Fibroblast of the conjunctiva (primary cell): ENCODE measurements at regions not wholly inside any gene's neighbourhood (a gene's known extent, or its start where the extent isn't known, plus 50 kb on each side); places are given as distances from the start of the nearest gene placed in this dataset.
"Not testable (repeated sequence)": the region's sequence is repeated elsewhere in the genome, so short reads cannot be mapped to it uniquely, and the experiment has no call there.

Source experiments
- DNase-seq: peaks from one replicate; pipeline ENCODE4 v3.0.0-alpha.2; 2010; ENCODE audit warnings: low read depth

- DNase-seq, result no peak
Measured at GRCh38 chr6:106849676-106850332, 124.7 kb downstream of the CD24 start.

GRCh38 chr6:106849120-106849519 lies 125.4 kb downstream of the CD24 start:
- no peak for DNase-seq

- no peak for DNase-seq
Measured at GRCh38 chr6:106847116-106847515, 127.4 kb downstream of the CD24 start.

- DNase-seq, result no peak
Measured at GRCh38 chr6:106844930-106845329, 129.6 kb downstream of the CD24 start.

GRCh38 chr6:106832766-106833510 lies 141.6 kb downstream of the CD24 start:
- DNase-seq, result no peak

GRCh38 chr6:106830930-106831329 lies 143.6 kb downstream of the CD24 start:
- DNase-seq, result no peak

GRCh38 chr6:106829451-106829850 lies 145.1 kb downstream of the CD24 start:
- no peak for DNase-seq

- no peak for DNase-seq
Measured at GRCh38 chr6:106827081-106827480, 147.4 kb downstream of the CD24 start.

GRCh38 chr6:106825156-106825555 lies 149.4 kb downstream of the CD24 start:
- no peak for DNase-seq

- DNase-seq, result no peak
Measured at GRCh38 chr6:106823732-106824351, 150.7 kb downstream of the CD24 start.

GRCh38 chr6:106823058-106823457 lies 151.5 kb downstream of the CD24 start:
- DNase-seq, result no peak

- no peak for DNase-seq
Measured at GRCh38 chr6:106820412-106820852, 154.1 kb downstream of the CD24 start.

- DNase-seq, result no peak
Measured at GRCh38 chr6:106811088-106811686, 163.3 kb downstream of the CD24 start.

- DNase-seq, result no peak
Measured at GRCh38 chr6:106808758-106809157, 165.8 kb downstream of the CD24 start.

GRCh38 chr6:106807947-106808611 lies 166.4 kb downstream of the CD24 start:
- no peak for DNase-seq

GRCh38 chr6:106806253-106806652 lies 168.3 kb downstream of the CD24 start:
- DNase-seq, result not testable (repeated sequence)

GRCh38 chr6:106805771-106806170 lies 168.8 kb downstream of the CD24 start:
- DNase-seq, result no peak

GRCh38 chr6:106804346-106805335 lies 169.9 kb downstream of the CD24 start:
- DNase-seq, result no peak

- no peak for DNase-seq
Measured at GRCh38 chr6:106803188-106803587, 171.3 kb downstream of the CD24 start.

- DNase-seq, result no peak
Measured at GRCh38 chr6:106802139-106802538, 172.4 kb downstream of the CD24 start.

- no peak for DNase-seq
Measured at GRCh38 chr6:106801256-106801655, 171.9 kb downstream of the QRSL1 start.
